ENCODE measurements at regions not wholly inside any gene's neighbourhood (a gene's known extent, or its start where the extent isn't known, plus 50 kb on each side); places are given as distances from the start of the nearest gene placed in this dataset.

DNA sequence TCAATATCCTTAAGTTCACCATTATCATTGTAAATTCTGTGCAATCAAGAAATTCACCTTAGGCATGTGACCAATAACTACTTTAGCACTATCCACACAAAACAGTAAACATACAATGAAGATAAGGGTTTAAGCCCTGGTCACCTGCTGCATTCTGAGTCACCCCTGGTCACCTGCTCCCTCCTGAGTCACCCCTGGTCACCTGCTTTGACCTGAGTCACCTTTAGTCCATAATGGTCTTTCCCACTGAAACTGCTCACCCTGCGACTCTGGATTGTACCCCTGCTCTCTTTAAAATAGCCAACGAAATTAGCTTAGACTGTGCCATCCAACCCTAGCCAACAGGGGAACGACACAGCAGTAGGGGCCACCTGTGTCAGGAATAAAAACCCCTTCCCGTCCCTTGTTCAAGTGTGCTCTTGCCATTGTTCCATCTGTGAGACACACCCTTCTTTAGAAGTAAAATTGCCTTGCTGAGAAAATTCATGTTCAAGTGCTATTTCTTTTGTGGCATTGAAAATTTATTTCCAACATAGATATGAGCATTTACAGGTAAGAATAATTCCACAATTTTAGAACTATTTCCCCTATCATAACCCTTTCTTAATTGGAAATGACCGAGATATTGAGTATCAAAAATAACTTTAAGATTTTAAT lies 902.8 kb downstream of the DSC3 start:
- Histone ChIP-seq H3K4me2 (no peak overlapping the region), H3K4me3 (no peak overlapping the region), H3K4me1 (no peaks in the 10 kb centered on the region), H3K9me3 (no peaks in the 10 kb centered on the region), H3K27ac (no peak overlapping the region)
- TF ChIP-seq POLR2AphosphoS2 (conservative IDR thresholded peaks at IDR 0.05; ENCODE audit: low read length) = no peak
- no peak for TF ChIP-seq RCOR1 (IDR thresholded peaks at IDR 0.05; ENCODE audit: low read depth, low read length)
- no peak for TF ChIP-seq CEBPB (IDR thresholded peaks at IDR 0.05)
- FAIRE-seq = no peak
- no peak for ATAC-seq
- no peak for DNase-seq (ENCODE audit: low read depth in 1 of 2, low spot score in 1 of 2)
- 14% methylated on average over 5 of the region's 5 CpGs for WGBS (ENCODE audit: missing lambda C conversion rate)
- ChIA-PET POLR2A (no interaction called here), CTCF (no interaction called here)

DNA sequence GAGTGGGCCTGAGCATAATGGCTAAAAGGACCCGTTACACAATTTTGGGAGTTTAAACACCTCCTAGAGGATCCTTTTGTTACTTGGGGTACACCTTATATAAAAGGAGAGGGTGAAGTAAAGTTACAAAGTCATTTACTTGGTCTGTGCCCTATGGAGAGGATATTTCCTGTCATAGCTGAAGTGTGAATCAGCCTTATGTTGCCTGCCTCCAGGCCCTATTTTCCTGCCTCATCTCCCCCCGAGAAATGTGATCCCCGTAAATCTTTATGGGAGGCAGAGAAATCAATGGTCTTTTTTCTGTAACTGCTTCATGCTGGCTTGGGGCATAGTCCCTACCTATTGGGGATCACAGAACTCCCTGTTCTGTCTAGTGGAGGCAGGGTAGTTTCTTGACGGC lies 906.6 kb downstream of the DSC3 start:
- no peak overlapping the region for H3K4me3 ChIP-seq
- no peak for DNase-seq (ENCODE audit: low read depth in 1 of 2, low spot score in 1 of 2)
- FAIRE-seq = no peak
- ATAC-seq = no peak
- ChIA-PET POLR2A (no interaction called here), CTCF (no interaction called here)
- no peak overlapping the region for H3K27ac ChIP-seq
- WGBS (ENCODE audit: missing lambda C conversion rate) = 24% methylated on average over 4 of the region's 4 CpGs
- H3K9me3 ChIP-seq = no peaks in the 10 kb centered on the region
- TF ChIP-seq JUNB (IDR thresholded peaks at IDR 0.05) = no peak
- TF ChIP-seq MYC (IDR thresholded peaks at IDR 0.05; ENCODE audit: borderline replicate concordance, low read length) = no peak
- TF ChIP-seq RCOR1 (IDR thresholded peaks at IDR 0.05; ENCODE audit: low read depth, low read length) = no peak
- TF ChIP-seq, protein P1, sequence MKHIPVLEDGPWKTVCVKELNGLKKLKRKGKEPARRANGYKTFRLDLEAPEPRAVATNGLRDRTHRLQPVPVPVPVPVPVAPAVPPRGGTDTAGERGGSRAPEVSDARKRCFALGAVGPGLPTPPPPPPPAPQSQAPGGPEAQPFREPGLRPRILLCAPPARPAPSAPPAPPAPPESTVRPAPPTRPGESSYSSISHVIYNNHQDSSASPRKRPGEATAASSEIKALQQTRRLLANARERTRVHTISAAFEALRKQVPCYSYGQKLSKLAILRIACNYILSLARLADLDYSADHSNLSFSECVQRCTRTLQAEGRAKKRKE (CRISPR knock-in tag; IDR thresholded peaks at IDR 0.05; ENCODE audit: low read depth) = no peak
- no peak for TF ChIP-seq KDM1A (IDR thresholded peaks at IDR 0.05; ENCODE audit: low read depth)
- TF ChIP-seq CHD2 (IDR thresholded peaks at IDR 0.05; ENCODE audit: low read length, partially characterized antibody) = no peak
- no peak for TF ChIP-seq HOXB5 (CRISPR knock-in tag; IDR thresholded peaks at IDR 0.05)
- TF ChIP-seq, protein P2, sequence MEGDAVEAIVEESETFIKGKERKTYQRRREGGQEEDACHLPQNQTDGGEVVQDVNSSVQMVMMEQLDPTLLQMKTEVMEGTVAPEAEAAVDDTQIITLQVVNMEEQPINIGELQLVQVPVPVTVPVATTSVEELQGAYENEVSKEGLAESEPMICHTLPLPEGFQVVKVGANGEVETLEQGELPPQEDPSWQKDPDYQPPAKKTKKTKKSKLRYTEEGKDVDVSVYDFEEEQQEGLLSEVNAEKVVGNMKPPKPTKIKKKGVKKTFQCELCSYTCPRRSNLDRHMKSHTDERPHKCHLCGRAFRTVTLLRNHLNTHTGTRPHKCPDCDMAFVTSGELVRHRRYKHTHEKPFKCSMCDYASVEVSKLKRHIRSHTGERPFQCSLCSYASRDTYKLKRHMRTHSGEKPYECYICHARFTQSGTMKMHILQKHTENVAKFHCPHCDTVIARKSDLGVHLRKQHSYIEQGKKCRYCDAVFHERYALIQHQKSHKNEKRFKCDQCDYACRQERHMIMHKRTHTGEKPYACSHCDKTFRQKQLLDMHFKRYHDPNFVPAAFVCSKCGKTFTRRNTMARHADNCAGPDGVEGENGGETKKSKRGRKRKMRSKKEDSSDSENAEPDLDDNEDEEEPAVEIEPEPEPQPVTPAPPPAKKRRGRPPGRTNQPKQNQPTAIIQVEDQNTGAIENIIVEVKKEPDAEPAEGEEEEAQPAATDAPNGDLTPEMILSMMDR (IDR thresholded peaks at IDR 0.05) = no peak
- no peak for TF ChIP-seq GATA3 (IDR thresholded peaks at IDR 0.05; ENCODE audit: borderline replicate concordance)
- no peak for TF ChIP-seq KDM5A (IDR thresholded peaks at IDR 0.05)
- no peak for TF ChIP-seq FOXS1 (CRISPR knock-in tag; IDR thresholded peaks at IDR 0.05)
- no peak for TF ChIP-seq SMC3 (IDR thresholded peaks at IDR 0.05)
- no peak for TF ChIP-seq HDAC2 (IDR thresholded peaks at IDR 0.05)
- no peak for TF ChIP-seq POLR2AphosphoS2 (conservative IDR thresholded peaks at IDR 0.05; ENCODE audit: low read length)
- no peak for TF ChIP-seq HOXB13 (CRISPR knock-in tag; IDR thresholded peaks at IDR 0.05; ENCODE audit: low read depth)
- no peak for TF ChIP-seq RAD21 (conservative IDR thresholded peaks at IDR 0.05 in 1 of 2, IDR thresholded peaks at IDR 0.05 in 1 of 2)
- no peak overlapping the region for H3K4me2 ChIP-seq
- no peaks in the 10 kb centered on the region for H3K4me1 ChIP-seq

DNA sequence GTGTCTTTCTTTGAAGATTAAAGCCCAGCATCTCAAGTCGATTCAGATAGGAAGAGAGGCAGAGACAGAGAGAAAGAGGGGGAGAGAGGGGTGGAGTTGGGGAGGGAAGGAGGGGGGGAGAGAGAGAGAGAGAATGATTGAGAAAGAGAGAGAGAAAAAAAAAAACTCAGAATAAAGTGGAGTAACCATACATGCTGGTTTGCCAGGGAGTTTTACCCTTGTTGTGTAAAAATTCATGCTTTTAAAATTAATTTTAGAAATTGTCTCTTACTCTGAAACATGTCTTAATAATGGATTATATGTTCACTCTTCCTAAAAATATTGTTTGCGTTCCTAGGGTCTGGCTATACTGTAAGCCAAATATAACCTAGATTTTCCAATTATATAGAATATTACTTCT lies 908.5 kb downstream of the DSC3 start:
- Histone ChIP-seq H3K27ac (no peak overlapping the region), H3K4me1 (no peaks in the 10 kb centered on the region), H3K9me3 (no peaks in the 10 kb centered on the region), H3K4me3 (no peak overlapping the region), H3K4me2 (no peak overlapping the region)
- WGBS (ENCODE audit: missing lambda C conversion rate) = 36% methylated on average over 2 of the region's 2 CpGs
- FAIRE-seq = no peak
- DNase-seq (ENCODE audit: low read depth in 1 of 2, low spot score in 1 of 2) = no peak
- no peak for ATAC-seq
- TF ChIP-seq, protein P3, sequence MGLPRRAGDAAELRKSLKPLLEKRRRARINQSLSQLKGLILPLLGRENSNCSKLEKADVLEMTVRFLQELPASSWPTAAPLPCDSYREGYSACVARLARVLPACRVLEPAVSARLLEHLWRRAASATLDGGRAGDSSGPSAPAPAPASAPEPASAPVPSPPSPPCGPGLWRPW (IDR thresholded peaks at IDR 0.05) = no peak
- TF ChIP-seq KDM5A (IDR thresholded peaks at IDR 0.05) (no peak), NFE2L2 (conservative IDR thresholded peaks at IDR 0.05; ENCODE audit: low read length) (no peak), HOXA7 (CRISPR knock-in tag; IDR thresholded peaks at IDR 0.05) (no peak), RFX5 (IDR thresholded peaks at IDR 0.05) (no peak), FOSL2 (IDR thresholded peaks at IDR 0.05) (no peak), FOSL2 (CRISPR knock-in tag; IDR thresholded peaks at IDR 0.05) (no peak), ZNF302 (CRISPR knock-in tag; IDR thresholded peaks at IDR 0.05) (no peak), FOSB (CRISPR knock-in tag; IDR thresholded peaks at IDR 0.05) (no peak), POLR2A (IDR thresholded peaks at IDR 0.05; ENCODE audit: low read length) (no peak), ZC3H11A (IDR thresholded peaks at IDR 0.05) (no peak), RCOR1 (IDR thresholded peaks at IDR 0.05; ENCODE audit: low read depth, low read length) (no peak), TFCP2L1 (CRISPR knock-in tag; IDR thresholded peaks at IDR 0.05) (no peak), NPAS2 (CRISPR knock-in tag; IDR thresholded peaks at IDR 0.05; ENCODE audit: borderline replicate concordance) (no peak)
- TF ChIP-seq, protein P1 (CRISPR knock-in tag; IDR thresholded peaks at IDR 0.05; ENCODE audit: low read depth) = no peak
- TF ChIP-seq, protein P4, sequence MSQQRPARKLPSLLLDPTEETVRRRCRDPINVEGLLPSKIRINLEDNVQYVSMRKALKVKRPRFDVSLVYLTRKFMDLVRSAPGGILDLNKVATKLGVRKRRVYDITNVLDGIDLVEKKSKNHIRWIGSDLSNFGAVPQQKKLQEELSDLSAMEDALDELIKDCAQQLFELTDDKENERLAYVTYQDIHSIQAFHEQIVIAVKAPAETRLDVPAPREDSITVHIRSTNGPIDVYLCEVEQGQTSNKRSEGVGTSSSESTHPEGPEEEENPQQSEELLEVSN (IDR thresholded peaks at IDR 0.05; ENCODE audit: borderline replicate concordance, low read depth) = no peak
- TF ChIP-seq, protein P5, sequence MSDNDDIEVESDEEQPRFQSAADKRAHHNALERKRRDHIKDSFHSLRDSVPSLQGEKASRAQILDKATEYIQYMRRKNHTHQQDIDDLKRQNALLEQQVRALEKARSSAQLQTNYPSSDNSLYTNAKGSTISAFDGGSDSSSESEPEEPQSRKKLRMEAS (IDR thresholded peaks at IDR 0.05) = no peak
- ChIA-PET CTCF (no interaction called here), POLR2A (no interaction called here)
